CD14-positive monocyte (primary cell): ENCODE measurements at regions not wholly inside any gene's neighbourhood (a gene's known extent, or its start where the extent isn't known, plus 50 kb on each side); places are given as distances from the start of the nearest gene placed in this dataset.

Source experiments
- DNase-seq, 3 donors: peaks; one replicate each; pipeline ENCODE4 v3.0.0-alpha.2; 2011 to 2022
- H2AFZ ChIP-seq: 2 replicates; pipeline ENCODE4 v1.6.0; 2012; ENCODE audit warnings: mild to moderate bottlenecking, low read depth, low read length, inconsistent platforms; ENCODE audit not compliant: insufficient read depth, poor library complexity, severe bottlenecking
- H3K27ac ChIP-seq, 2 donors: 1 replicate in 1 of 2; 2 replicates in 1 of 2; pipeline ENCODE4 v1.5.1; 2012 to 2013; ENCODE audit warnings: low read length in 2 of 2, control low read depth in 1 of 2, inconsistent platforms in 1 of 2, low read depth in 1 of 2, mild to moderate bottlenecking in 1 of 2
- H3K27me3 ChIP-seq, 2 donors: one replicate each; pipeline versions ENCODE4 v1.6.0 to v1.6.1; 2011 to 2013; ENCODE audit warnings: low read length in 2 of 2; ENCODE audit not compliant: control insufficient read depth in 2 of 2, insufficient read depth in 2 of 2
- H3K36me3 ChIP-seq, 2 donors: replicated peaks in 1 of 2; 1 replicate in 1 of 2; 2 replicates in 1 of 2; pipeline versions ENCODE4 v1.5.1 to v1.6.1; 2012 to 2013; ENCODE audit warnings: low read length in 2 of 2, control low read depth in 1 of 2, inconsistent platforms in 1 of 2, mild to moderate bottlenecking in 1 of 2; ENCODE audit not compliant: insufficient read depth in 2 of 2, control insufficient read depth in 1 of 2
- H3K4me1 ChIP-seq, 2 donors: 1 replicate in 1 of 2; 2 replicates in 1 of 2; pipeline versions ENCODE4 v1.5.1 to v1.6.1; 2012 to 2013; ENCODE audit warnings: low read length in 2 of 2, control low read depth in 1 of 2, inconsistent platforms in 1 of 2, mild to moderate bottlenecking in 1 of 2, moderate library complexity in 1 of 2; ENCODE audit not compliant: insufficient read depth in 2 of 2, control insufficient read depth in 1 of 2
- H3K4me2 ChIP-seq: replicated peaks from 2 replicates; pipeline ENCODE3; 2012; ENCODE audit warnings: low read length, moderate library complexity, mild to moderate bottlenecking; ENCODE audit not compliant: poor library complexity, severe bottlenecking; ENCODE audit errors: extremely low read depth
- H3K4me3 ChIP-seq, 3 experiments: fragments of 200-600 bp in 1 of 3; sonication (generic) in 1 of 3; replicated peaks in 1 of 3; 1 replicate in 2 of 3; 2 replicates in 1 of 3; pipeline ENCODE4 v1.5.1; 2011 to 2013; ENCODE audit warnings: low read length in 3 of 3, mild to moderate bottlenecking in 3 of 3, control low read depth in 2 of 3, low read depth in 2 of 3, inconsistent platforms in 1 of 3, moderate library complexity in 1 of 3
- H3K79me2 ChIP-seq: 2 replicates; pipeline ENCODE4 v1.6.0; 2012; ENCODE audit warnings: mild to moderate bottlenecking, control low read depth, inconsistent platforms, low read length, moderate library complexity; ENCODE audit not compliant: insufficient read depth
- H3K9ac ChIP-seq: 2 replicates; pipeline ENCODE4 v1.6.0; 2017; ENCODE audit warnings: low read length, mild to moderate bottlenecking; ENCODE audit not compliant: insufficient read depth, poor library complexity, severe bottlenecking
- H3K9me3 ChIP-seq, 2 donors: replicated peaks in 1 of 2; 1 replicate in 1 of 2; 2 replicates in 1 of 2; pipeline versions ENCODE4 v1.5.1 to v1.6.1; 2012 to 2013; ENCODE audit warnings: low read length in 2 of 2, control low read depth in 1 of 2; ENCODE audit not compliant: control insufficient read depth in 1 of 2, insufficient read depth in 1 of 2
- H4K20me1 ChIP-seq: 2 replicates; pipeline ENCODE4 v1.6.0; 2012; ENCODE audit warnings: mild to moderate bottlenecking, low read length, control low read depth, moderate library complexity; ENCODE audit not compliant: insufficient read depth
- H3K27ac Mint-ChIP-seq, 7 donors: one replicate each; pipeline ENCODE4 v1.8.0; 2020; ENCODE audit warnings: mild to moderate bottlenecking in 7 of 7, mixed read lengths in 7 of 7, moderate library complexity in 6 of 7, inconsistent platforms in 2 of 7
- H3K27me3 Mint-ChIP-seq, 3 donors: one replicate each; pipeline ENCODE4 v1.8.0; 2021 to 2022; ENCODE audit warnings: low read depth in 3 of 3, mild to moderate bottlenecking in 3 of 3, mixed read lengths in 3 of 3, moderate library complexity in 3 of 3, inconsistent platforms in 1 of 3
- H3K36me3 Mint-ChIP-seq, 2 donors: one replicate each; pipeline ENCODE4 v1.8.0; 2020; ENCODE audit warnings: mixed read lengths in 2 of 2, inconsistent platforms in 1 of 2, mild to moderate bottlenecking in 1 of 2
- H3K4me1 Mint-ChIP-seq: one replicate; pipeline ENCODE4 v1.8.0; 2020; ENCODE audit warnings: mild to moderate bottlenecking, mixed read lengths
- H3K4me3 Mint-ChIP-seq, 2 donors: one replicate each; pipeline ENCODE4 v1.8.0; 2020; ENCODE audit warnings: mild to moderate bottlenecking in 2 of 2, mixed read lengths in 2 of 2, moderate library complexity in 1 of 2
- H3K9me3 Mint-ChIP-seq, 7 donors: one replicate each; pipeline ENCODE4 v1.8.0; 2020 to 2022; ENCODE audit warnings: mixed read lengths in 7 of 7, mild to moderate bottlenecking in 6 of 7, moderate library complexity in 6 of 7, inconsistent platforms in 2 of 7
- WGBS: methylation state at CpG from one replicate; pipeline ENCODE4 v1.1.5; 2013; ENCODE audit warnings: missing lambda C conversion rate; ENCODE audit not compliant: insufficient coverage; 5-methylcytosine and 5-hydroxymethylcytosine counted together
- intact Hi-C, 2 donors: fragments of 100-400 bp; cut with micrococcal nuclease; formaldehyde crosslinking; loops; one replicate each; pipeline versions ENCODE4 v1.15.0 to v1.15.1; 2023
- TF ChIP-seq, protein P1 (sequence below): fragments of 200-600 bp; IDR thresholded peaks from one replicate; pipeline ENCODE4 v1.8.0; 2022; ENCODE audit warnings: antibody characterized with exemption, mild to moderate bottlenecking

DNA sequence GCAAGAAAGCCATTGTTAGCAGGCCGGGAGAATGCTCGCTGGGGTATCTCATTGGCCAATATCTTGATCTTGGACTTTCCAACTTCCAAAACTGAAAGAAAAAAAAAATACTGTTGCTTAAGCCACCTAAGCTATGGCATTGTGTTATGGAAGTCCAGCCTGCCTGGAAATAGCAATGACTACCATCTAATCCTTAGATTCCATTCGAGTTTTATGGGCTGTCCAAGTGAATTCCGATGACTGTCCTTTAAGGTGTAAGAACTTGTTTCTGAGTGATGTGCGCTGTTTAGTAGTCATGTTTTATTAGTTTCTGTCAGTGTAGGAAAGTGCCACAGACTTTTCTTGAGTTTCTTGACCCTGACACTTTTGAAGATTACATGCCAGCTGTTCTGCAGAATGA, 762.6 kb downstream of the USP25 start:
- Mint-ChIP-seq H3K27me3 (peaks cover 0 to 1% (median 0%) of the 10 kb centered on the region in 3 donors), H3K4me1 (no peaks in the 10 kb centered on the region), H3K27ac (no peak overlapping the region), H3K4me3 (no peak overlapping the region), H3K36me3 (no peaks in the 10 kb centered on the region), H3K9me3 (peaks cover 0 to 4% (median 1%) of the 10 kb centered on the region in 7 donors)
- no peak overlapping the region for H3K4me3 ChIP-seq
- H3K4me1 ChIP-seq = no peaks in the 10 kb centered on the region
- no peaks in the 10 kb centered on the region for H3K27me3 ChIP-seq
- no peak overlapping the region for H3K4me2 ChIP-seq
- H3K9ac ChIP-seq = no peak overlapping the region
- 100% methylated on average over 2 of the region's 5 CpGs for WGBS
- no peak overlapping the region for H3K27ac ChIP-seq
- intact Hi-C loops = no loop called here
- no peaks in the 10 kb centered on the region for H3K36me3 ChIP-seq
- no peak overlapping the region for H2AFZ ChIP-seq
- TF ChIP-seq, protein P1, sequence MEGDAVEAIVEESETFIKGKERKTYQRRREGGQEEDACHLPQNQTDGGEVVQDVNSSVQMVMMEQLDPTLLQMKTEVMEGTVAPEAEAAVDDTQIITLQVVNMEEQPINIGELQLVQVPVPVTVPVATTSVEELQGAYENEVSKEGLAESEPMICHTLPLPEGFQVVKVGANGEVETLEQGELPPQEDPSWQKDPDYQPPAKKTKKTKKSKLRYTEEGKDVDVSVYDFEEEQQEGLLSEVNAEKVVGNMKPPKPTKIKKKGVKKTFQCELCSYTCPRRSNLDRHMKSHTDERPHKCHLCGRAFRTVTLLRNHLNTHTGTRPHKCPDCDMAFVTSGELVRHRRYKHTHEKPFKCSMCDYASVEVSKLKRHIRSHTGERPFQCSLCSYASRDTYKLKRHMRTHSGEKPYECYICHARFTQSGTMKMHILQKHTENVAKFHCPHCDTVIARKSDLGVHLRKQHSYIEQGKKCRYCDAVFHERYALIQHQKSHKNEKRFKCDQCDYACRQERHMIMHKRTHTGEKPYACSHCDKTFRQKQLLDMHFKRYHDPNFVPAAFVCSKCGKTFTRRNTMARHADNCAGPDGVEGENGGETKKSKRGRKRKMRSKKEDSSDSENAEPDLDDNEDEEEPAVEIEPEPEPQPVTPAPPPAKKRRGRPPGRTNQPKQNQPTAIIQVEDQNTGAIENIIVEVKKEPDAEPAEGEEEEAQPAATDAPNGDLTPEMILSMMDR = no peak
- peaks cover 0 to 4% of the 10 kb centered on the region in 2 donors for H3K9me3 ChIP-seq
- DNase-seq = no peak
- H4K20me1 ChIP-seq = no peaks in the 10 kb centered on the region
- H3K79me2 ChIP-seq = no peaks in the 10 kb centered on the region

DNA sequence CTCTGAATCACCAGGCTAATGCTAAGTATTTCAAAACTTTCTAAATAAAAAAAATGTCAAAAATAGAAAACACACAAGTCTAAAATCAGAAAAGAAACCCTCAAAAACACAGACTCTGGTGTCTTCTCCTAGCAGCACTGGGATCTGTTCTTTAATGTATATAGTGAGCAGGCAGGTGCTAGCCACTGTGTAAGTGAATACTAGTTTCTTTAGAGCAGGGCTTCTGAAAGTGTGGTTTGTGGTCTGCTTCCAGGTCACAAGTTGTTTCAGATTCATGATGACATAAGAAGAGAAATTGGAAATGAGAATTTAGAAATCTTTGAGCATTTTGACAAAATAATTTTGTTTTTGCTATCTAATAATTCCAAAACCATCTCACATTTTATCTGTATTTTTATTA, 763.1 kb downstream of the USP25 start:
- Histone ChIP-seq H2AFZ (no peak overlapping the region), H3K27me3 (no peaks in the 10 kb centered on the region), H3K4me1 (no peaks in the 10 kb centered on the region), H3K4me3 (no peak overlapping the region), H3K27ac (no peak overlapping the region), H4K20me1 (no peaks in the 10 kb centered on the region), H3K4me2 (no peak overlapping the region), H3K36me3 (no peaks in the 10 kb centered on the region), H3K79me2 (no peaks in the 10 kb centered on the region), H3K9me3 (peaks cover under 1 to 4% of the 10 kb centered on the region in 2 donors), H3K9ac (no peak overlapping the region)
- TF ChIP-seq, protein P1 = no peak
- intact Hi-C loops = no loop called here
- Mint-ChIP-seq H3K4me1 (no peaks in the 10 kb centered on the region), H3K9me3 (peaks cover 0 to 6% (median 1%) of the 10 kb centered on the region in 7 donors), H3K27ac (no peak overlapping the region), H3K36me3 (no peaks in the 10 kb centered on the region), H3K4me3 (no peak overlapping the region), H3K27me3 (peaks cover 0 to 1% (median 0%) of the 10 kb centered on the region in 3 donors)
- no peak for DNase-seq
